Activated naive CD4-positive, alpha-beta T cell treated with anti-CD3 and anti-CD28 coated beads, Interleukin-2, amount 50 U/mL, for 24 hours (primary cell): ENCODE measurements at regions not wholly inside any gene's neighbourhood (a gene's known extent, or its start where the extent isn't known, plus 50 kb on each side); places are given as distances from the start of the nearest gene placed in this dataset.

ENCODE experiments used
- H3K27ac Mint-ChIP-seq: one replicate; pipeline ENCODE4 v1.8.0; 2021; ENCODE audit warnings: mild to moderate bottlenecking, mixed read lengths
- H3K27me3 Mint-ChIP-seq: one replicate; pipeline ENCODE4 v1.8.0; 2021; ENCODE audit warnings: mixed read lengths
- H3K36me3 Mint-ChIP-seq: one replicate; pipeline ENCODE4 v1.8.0; 2021; ENCODE audit warnings: mixed read lengths
- H3K4me1 Mint-ChIP-seq: one replicate; pipeline ENCODE4 v1.8.0; 2021; ENCODE audit warnings: mixed read lengths
- H3K4me3 Mint-ChIP-seq: one replicate; pipeline ENCODE4 v1.8.0; 2021; ENCODE audit warnings: mild to moderate bottlenecking, mixed read lengths
- H3K9me3 Mint-ChIP-seq: one replicate; pipeline ENCODE4 v1.8.0; 2021; ENCODE audit warnings: mixed read lengths

DNA sequence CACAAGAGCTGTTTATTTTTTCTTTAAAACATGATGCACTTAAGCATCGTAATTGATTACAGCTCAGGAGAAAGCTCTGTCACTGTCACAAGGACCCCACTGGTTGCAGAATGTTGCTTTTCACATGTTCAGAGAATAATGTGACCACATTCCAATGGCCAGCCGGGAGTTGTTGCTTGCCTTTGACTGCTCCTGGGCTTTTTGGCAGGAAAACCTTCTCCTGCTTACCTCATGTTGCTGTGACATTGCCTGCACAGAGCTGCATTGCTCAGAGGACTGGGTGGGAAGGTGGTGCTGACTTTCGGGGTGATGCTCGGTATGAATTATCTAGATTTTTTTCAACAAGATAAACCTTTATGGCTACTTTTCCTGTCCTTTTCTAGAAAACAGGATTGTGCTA is 88.2 kb downstream of the PALM2AKAP2 start:
- Mint-ChIP-seq H3K4me1 (no peaks in the 10 kb centered on the region), H3K27ac (no peak overlapping the region), H3K27me3 (peaks cover 12% of the 10 kb centered on the region), H3K36me3 (no peaks in the 10 kb centered on the region), H3K9me3 (no peaks in the 10 kb centered on the region), H3K4me3 (no peak overlapping the region)

DNA sequence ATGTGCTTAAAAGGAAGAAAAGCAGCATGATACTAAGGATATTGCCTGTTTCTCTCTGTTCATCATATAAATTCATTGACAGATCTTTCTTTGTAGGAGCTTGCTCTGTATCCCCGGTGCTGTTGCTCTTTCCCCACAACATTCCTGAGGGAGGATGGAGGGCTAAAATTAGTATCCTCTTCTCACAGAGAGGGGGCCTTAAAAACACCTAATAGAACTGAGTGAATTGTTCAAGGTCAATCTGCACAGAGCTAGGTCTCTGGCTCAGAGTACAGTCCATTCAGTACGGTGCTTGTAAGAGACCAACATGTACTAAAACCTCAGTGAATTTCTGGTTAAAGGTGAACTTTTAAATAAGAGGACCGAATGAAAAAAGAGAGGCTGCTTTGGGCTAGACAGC is 88.7 kb downstream of the PALM2AKAP2 start:
- Mint-ChIP-seq H3K4me3 (no peak overlapping the region), H3K36me3 (no peaks in the 10 kb centered on the region), H3K27me3 (peaks cover 12% of the 10 kb centered on the region)

DNA sequence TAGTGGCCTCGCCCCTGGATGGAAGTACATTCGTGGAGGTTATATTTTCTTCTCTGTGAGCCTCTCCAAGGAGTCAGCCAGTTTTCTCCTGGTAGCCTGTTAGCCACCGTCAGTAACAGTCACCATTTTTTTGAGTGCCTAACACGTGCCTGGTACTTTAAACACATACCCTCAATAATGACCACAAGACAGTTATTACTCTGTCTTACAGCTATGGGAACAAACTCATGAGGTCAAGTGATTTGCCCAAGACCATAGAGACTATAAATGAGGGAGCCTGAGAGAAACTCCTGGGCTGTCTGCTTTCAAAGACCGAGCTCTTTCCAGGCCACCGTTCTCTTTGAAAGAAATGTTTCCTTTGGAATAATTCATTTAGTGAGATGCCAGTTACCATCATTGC is 90.4 kb downstream of the PALM2AKAP2 start:
- H3K4me1 Mint-ChIP-seq, result no peaks in the 10 kb centered on the region
- H3K36me3 Mint-ChIP-seq, result no peaks in the 10 kb centered on the region
- H3K27me3 Mint-ChIP-seq, result peaks cover 13% of the 10 kb centered on the region
- H3K9me3 Mint-ChIP-seq, result no peaks in the 10 kb centered on the region
- H3K27ac Mint-ChIP-seq, result no peak overlapping the region
- no peak overlapping the region for H3K4me3 Mint-ChIP-seq

More for the DNA sequence above, 88.7 kb downstream of the PALM2AKAP2 start:
- H3K9me3 Mint-ChIP-seq, result no peaks in the 10 kb centered on the region
- no peaks in the 10 kb centered on the region for H3K4me1 Mint-ChIP-seq
- no peak overlapping the region for H3K27ac Mint-ChIP-seq

- Mint-ChIP-seq H3K9me3 (no peaks in the 10 kb centered on the region), H3K36me3 (no peaks in the 10 kb centered on the region), H3K27me3 (peaks cover 8% of the 10 kb centered on the region), H3K4me3 (no peak overlapping the region), H3K4me1 (no peaks in the 10 kb centered on the region), H3K27ac (no peak overlapping the region)
Observed at GRCh38 chr9:109872901-109873300, 92.9 kb downstream of the PALM2AKAP2 start.

DNA sequence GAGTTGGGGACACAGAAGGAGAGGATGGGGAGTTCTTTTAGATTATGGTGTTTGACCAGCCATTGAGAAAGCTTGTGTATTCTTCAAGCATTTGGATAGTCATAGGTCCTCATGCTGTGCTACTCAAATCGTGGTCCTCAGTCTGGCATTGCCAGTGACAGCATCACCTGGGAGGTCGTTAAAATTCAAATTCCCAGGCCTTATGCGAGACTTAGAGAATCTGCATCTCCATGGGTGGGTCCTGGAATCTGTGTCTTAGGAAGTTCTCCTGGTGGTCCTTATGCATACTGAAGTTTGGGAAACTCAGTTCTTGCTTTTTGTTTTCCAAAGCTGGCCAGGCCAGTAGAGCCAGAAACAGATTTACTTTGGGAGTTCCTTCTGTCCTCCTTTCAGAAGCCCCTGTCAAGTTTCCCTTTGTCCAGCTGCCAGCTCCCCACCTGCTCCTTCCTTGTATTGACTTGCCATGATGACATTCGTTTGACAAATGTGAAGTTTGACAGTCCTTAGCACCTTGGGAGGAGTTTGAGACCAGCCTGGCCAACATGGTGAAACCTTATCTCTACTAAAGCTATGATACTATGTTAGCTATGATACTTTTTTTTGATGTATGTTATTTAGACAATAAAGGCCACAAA is 95.6 kb downstream of the PALM2AKAP2 start:
- no peak overlapping the region for H3K4me3 Mint-ChIP-seq
- no peaks in the 10 kb centered on the region for H3K36me3 Mint-ChIP-seq
- no peaks in the 10 kb centered on the region for H3K9me3 Mint-ChIP-seq
- no peak overlapping the region for H3K27ac Mint-ChIP-seq
- peaks cover 6% of the 10 kb centered on the region for H3K27me3 Mint-ChIP-seq
- no peaks in the 10 kb centered on the region for H3K4me1 Mint-ChIP-seq

DNA sequence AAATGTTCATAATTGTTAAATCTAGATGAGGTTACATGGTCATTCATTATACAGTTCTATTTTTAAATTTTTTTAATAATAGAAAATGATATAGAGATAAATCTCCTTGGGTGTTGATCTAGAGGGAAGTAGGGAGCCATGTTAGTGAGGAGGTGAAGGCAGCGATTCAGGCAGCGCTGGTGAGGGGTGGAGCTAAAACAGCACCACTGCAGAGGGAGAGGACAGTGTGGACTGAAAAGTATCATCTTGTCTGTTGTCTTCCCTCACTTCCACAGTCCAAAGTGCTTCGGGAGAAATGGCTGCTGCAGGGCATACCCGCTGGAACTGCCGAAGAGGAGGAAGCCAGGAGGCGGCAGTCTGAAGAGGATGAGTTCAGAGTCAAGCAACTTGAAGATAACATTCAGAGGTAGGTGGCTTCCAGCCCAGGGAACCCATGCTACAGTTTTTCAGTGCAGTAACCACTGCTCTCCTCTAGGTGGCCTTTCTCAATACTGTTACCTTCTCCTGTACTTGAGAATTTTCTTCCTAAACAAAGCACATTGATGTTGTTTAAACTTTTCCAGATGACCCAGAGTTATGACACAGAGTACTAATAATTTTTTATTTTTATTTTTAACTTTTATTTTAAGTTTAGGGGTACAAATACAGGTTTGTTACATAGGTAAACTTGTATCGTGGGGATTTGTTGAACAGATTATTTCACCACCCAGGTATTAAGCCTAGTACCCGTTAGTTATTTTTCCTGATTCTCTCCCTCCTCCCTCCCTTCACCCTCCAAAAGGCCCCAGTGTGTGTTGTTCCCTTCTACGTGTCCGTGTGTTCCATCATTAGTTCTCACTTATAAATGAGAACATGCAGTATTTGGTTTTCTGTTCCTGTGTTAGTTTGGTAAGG is 100.5 kb downstream of the PALM2AKAP2 start:
- no peak overlapping the region for H3K27ac Mint-ChIP-seq
- H3K4me3 Mint-ChIP-seq, result no peak overlapping the region
- H3K36me3 Mint-ChIP-seq, result no peaks in the 10 kb centered on the region

DNA sequence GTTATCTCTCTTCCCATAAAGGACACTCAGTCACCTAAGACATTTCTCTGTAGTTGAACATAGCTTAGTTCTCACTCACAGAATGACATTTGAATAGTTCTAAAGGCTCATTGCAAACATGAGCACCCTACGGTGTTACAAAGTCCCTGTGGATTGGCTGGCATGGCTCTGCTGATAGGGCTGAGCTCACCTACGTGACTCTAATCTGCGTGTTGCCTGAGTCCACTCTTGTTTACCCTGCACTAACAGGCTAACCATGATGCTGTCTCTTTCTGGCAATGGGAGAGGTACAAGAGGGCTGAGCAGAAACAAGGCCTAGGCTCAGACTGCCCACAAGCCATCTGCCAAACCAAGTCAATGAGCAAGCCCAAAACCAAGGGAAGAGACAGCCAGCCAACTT is 103.6 kb downstream of the PALM2AKAP2 start:
- H3K27ac Mint-ChIP-seq, result no peak overlapping the region
- no peak overlapping the region for H3K4me3 Mint-ChIP-seq
- peaks cover 30% of the 10 kb centered on the region for H3K4me1 Mint-ChIP-seq
- peaks cover 1% of the 10 kb centered on the region for H3K27me3 Mint-ChIP-seq
- H3K9me3 Mint-ChIP-seq, result no peaks in the 10 kb centered on the region
- no peaks in the 10 kb centered on the region for H3K36me3 Mint-ChIP-seq

More for the DNA sequence above, 100.5 kb downstream of the PALM2AKAP2 start:
- Mint-ChIP-seq H3K4me1 (peaks cover 4% of the 10 kb centered on the region), H3K27me3 (peaks cover 1% of the 10 kb centered on the region), H3K9me3 (no peaks in the 10 kb centered on the region)

DNA sequence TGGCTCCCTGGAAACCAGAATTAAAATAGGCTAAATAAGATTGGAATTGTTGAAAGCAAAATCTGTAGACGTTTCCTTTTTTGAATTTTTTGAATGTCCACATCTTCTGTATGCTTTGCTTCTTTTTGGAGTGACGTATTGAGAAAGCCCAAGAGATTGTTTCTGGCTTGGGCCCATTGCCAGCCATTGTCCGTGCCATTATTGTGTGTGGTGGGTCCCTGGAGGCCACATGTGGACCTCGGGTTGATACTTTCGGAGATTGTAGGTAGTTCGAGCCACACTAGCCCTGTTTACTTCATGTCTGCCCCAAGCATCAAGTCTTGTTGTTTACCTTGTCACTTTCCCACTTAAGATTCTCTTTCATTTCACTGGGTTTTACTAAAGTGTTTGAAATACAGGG is 106.0 kb downstream of the PALM2AKAP2 start:
- Mint-ChIP-seq H3K27me3 (no peaks in the 10 kb centered on the region), H3K4me3 (no peak overlapping the region), H3K27ac (peak overlapping the region; percentile 66), H3K9me3 (no peaks in the 10 kb centered on the region), H3K36me3 (no peaks in the 10 kb centered on the region), H3K4me1 (peaks cover 44% of the 10 kb centered on the region)

DNA sequence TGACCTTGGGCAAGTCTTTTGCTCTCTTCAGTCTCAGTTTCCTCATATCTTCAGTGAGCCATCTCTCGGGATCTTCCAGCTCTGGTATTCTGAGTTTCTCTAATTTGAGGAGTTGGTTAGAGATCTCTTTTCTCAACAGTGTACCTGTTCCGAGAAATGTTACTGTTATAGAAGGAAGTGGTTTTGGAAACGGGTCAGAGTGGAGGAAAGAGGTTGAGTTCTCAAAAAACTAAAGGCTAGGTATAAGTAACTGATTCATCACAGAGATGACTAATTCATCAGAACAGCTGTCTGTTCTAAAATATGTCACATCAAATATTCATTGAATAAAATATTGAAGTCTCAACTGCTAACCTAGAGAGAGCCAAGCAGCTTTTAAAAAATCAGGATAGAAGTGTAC is 106.6 kb downstream of the PALM2AKAP2 start:
- Mint-ChIP-seq H3K4me3 (no peak overlapping the region), H3K27me3 (no peaks in the 10 kb centered on the region), H3K9me3 (no peaks in the 10 kb centered on the region), H3K4me1 (peaks cover 44% of the 10 kb centered on the region), H3K27ac (peak overlapping the region; percentile 66), H3K36me3 (no peaks in the 10 kb centered on the region)

DNA sequence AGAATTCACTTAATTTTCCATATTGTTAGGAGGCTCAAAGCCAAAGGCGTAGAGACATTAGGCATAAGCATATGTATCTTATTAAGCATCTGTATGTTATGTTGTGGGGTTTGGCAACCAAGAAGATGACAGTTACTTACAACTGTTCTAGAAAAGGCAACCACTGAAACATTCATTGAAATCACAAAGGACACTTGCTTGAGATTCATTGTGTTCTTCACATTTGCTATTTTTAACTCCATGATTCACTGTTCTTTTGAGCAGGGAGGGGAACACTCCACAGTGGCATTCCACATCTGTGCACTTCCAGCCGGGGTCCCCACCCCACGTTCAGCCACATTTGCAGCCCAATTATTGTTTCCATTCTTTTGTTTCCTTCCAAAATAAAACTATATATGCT is 107.1 kb downstream of the PALM2AKAP2 start:
- H3K36me3 Mint-ChIP-seq, result no peaks in the 10 kb centered on the region
- peaks cover 44% of the 10 kb centered on the region for H3K4me1 Mint-ChIP-seq
- H3K9me3 Mint-ChIP-seq, result no peaks in the 10 kb centered on the region
- no peak overlapping the region for H3K27ac Mint-ChIP-seq
- no peaks in the 10 kb centered on the region for H3K27me3 Mint-ChIP-seq
- no peak overlapping the region for H3K4me3 Mint-ChIP-seq

GRCh38 chr9:109888695-109889094 is 108.7 kb downstream of the PALM2AKAP2 start:
- Mint-ChIP-seq H3K4me3 (no peak overlapping the region), H3K27me3 (no peaks in the 10 kb centered on the region), H3K4me1 (peaks cover 44% of the 10 kb centered on the region), H3K9me3 (no peaks in the 10 kb centered on the region), H3K36me3 (no peaks in the 10 kb centered on the region), H3K27ac (no peak overlapping the region)

GRCh38 chr9:109889456-109889855 is 109.5 kb downstream of the PALM2AKAP2 start:
- Mint-ChIP-seq H3K4me1 (peaks cover 44% of the 10 kb centered on the region), H3K27me3 (no peaks in the 10 kb centered on the region), H3K36me3 (no peaks in the 10 kb centered on the region), H3K4me3 (no peak overlapping the region), H3K9me3 (no peaks in the 10 kb centered on the region), H3K27ac (no peak overlapping the region)

DNA sequence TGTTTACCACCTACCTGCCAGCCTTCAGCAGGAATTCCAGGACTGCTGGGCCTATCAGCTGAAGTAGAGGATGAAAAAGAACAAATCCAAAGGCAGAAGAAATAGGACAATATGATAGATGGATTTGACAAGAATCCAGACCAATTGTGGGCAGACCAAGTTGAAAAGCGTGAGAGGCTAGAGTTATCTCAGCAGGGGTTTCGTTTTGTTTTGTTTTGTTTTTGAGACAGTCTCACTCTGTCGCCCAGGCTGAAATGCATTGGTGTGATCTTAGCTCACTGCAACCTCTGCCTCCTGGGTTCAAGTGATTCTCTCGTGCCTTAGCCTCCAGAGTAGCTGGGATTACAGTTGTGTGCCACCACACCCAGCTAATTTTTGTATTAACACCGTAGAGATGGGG is 113.2 kb downstream of the PALM2AKAP2 start:
- Mint-ChIP-seq H3K4me3 (no peak overlapping the region), H3K4me1 (peaks cover 20% of the 10 kb centered on the region), H3K9me3 (no peaks in the 10 kb centered on the region), H3K27ac (no peak overlapping the region), H3K36me3 (no peaks in the 10 kb centered on the region), H3K27me3 (no peaks in the 10 kb centered on the region)

DNA sequence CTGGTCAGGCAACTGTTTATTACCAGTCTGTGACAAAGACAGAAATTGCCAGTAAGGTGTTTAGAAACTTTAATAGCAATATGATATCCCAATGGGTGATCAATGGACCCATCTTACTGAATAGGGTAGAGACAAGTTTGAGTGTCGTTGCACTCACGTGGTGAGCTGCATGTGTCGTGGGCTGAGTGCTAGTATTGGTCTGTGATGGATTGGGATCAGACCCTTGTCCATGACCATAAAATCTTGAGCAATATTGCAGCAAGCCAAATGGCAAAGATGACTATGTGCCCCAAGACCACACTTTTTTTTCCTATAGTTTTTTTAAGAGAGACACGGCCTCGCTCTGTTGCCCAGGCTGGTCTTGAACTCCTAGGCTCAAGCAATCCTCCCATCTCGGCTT is 114.5 kb downstream of the PALM2AKAP2 start:
- no peak overlapping the region for H3K4me3 Mint-ChIP-seq
- H3K4me1 Mint-ChIP-seq, result peaks cover 11% of the 10 kb centered on the region
- no peaks in the 10 kb centered on the region for H3K9me3 Mint-ChIP-seq
- H3K27me3 Mint-ChIP-seq, result no peaks in the 10 kb centered on the region
- H3K36me3 Mint-ChIP-seq, result no peaks in the 10 kb centered on the region
- H3K27ac Mint-ChIP-seq, result no peak overlapping the region

- Mint-ChIP-seq H3K27me3 (no peaks in the 10 kb centered on the region), H3K4me1 (peaks cover 5% of the 10 kb centered on the region), H3K4me3 (no peak overlapping the region), H3K36me3 (no peaks in the 10 kb centered on the region), H3K9me3 (no peaks in the 10 kb centered on the region), H3K27ac (no peak overlapping the region)
Observed at GRCh38 chr9:109894921-109895758, 115.1 kb downstream of the PALM2AKAP2 start.

DNA sequence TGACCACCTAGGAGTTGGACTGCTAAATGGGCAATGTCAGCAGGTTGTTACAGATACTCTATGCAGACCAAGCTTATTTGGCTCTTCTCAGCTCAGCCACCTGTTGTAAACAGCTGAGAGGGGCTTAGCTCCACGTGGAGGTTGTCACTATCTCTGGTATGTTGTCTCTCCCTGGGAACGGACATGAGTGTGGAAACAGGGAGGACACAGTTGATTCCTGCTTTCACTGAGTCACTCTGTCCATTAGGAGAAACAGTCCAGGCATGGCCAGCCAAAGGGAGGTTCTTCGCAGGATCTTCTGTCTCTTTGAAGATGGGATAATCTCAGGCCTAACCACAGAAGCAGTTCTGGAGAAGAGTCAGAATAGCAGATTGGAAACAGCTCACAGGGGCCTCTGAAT is 121.2 kb downstream of the PALM2AKAP2 start:
- no peaks in the 10 kb centered on the region for H3K36me3 Mint-ChIP-seq

More for the DNA sequence above, 121.2 kb downstream of the PALM2AKAP2 start:
- H3K27me3 Mint-ChIP-seq, result no peaks in the 10 kb centered on the region
- no peak overlapping the region for H3K27ac Mint-ChIP-seq
- H3K4me3 Mint-ChIP-seq, result no peak overlapping the region
- H3K9me3 Mint-ChIP-seq, result no peaks in the 10 kb centered on the region
- H3K4me1 Mint-ChIP-seq, result no peaks in the 10 kb centered on the region
